ENCODE measurements at regions not wholly inside any gene's neighbourhood (a gene's known extent, or its start where the extent isn't known, plus 50 kb on each side); places are given as distances from the start of the nearest gene placed in this dataset.
"Not testable (repeated sequence)": the region's sequence is repeated elsewhere in the genome, so short reads cannot be mapped to it uniquely, and the experiment has no call there.

- DNase-seq (ENCODE audit: low read depth in 2 of 2) = no peak
These were observed 52.3 kb downstream of the MRPL57 start for GRCh38 chr13:21228738-21229137.

DNA sequence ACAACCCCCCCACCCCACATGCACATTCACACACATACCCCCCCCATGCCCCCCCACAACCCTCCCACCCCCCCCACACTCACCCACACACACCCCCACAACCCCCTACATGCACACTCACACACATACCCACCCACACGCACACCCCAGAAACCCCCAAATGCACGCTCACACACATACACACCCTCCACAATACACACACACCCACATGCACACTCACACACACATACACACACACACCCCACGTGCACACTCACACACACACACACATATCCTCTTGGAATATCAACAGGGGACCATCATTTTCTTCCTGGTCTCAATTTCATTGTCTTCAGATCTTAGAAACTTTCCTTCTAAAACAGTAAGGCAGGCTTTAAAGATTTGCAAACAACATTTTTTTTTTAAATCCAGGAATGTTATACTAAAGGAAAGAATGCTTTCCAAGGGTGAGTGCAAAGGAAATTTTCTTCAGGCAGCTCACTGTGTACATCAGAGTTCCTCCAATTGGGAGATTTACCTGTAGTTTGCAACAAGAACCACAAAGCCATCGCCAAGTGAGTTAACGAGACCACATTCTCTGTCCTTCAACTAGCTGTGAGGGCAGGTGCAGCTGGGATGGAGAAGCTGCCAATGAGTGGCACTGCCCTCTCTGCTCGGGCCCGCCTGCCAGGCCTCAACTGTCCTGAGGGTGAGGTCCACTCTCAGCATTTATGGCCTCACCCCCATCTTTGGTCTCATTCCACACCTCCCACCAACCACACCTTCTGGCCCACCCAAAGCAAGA is 53.0 kb downstream of the MRPL57 start:
- DNase-seq (ENCODE audit: low read depth in 2 of 2) = no peak

DNA sequence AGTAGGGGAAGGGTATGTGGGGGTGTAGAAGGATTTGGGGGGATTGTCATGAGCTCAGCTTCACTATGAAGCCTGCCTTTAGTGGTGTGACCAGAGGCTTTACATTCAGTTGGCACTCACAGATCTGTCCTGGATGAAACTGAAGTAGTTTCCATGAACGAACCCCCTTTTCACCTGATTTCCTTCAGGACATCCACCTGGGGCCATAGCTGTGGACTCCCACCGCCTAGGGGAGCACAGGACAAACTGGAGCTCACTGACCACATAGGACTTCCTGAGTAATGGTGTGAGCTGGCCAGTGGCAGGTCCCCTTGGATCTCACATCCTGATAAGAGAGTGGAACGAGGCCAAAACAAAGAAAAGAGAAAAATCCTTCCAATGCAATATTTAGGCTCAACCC is 54.1 kb downstream of the MRPL57 start:
- no peak for DNase-seq (ENCODE audit: low read depth in 2 of 2)

- DNase-seq (ENCODE audit: low read depth in 2 of 2) = no peak
These were observed 55.0 kb downstream of the MRPL57 start for GRCh38 chr13:21231426-21231940.

DNA sequence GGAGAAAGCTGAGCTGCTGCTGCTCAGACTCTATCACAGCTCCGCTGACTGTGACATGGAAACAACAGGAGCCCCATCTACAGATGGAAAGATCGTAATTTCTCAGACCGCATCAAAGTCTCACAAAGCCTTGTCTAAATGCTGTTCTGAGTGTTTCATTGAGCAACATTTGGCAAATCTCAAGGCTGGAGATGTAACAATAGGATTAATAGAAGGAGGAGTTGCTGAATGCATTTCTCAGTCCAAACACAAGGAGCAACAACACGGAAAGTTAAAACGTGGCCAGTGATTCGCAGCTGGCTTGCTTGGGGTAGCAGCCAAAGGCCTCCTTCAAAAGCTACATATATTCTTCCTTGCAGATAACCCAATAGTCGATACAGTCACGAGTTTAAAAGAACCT is 55.7 kb downstream of the MRPL57 start:
- DNase-seq (ENCODE audit: low read depth in 2 of 2) = no peak

DNA sequence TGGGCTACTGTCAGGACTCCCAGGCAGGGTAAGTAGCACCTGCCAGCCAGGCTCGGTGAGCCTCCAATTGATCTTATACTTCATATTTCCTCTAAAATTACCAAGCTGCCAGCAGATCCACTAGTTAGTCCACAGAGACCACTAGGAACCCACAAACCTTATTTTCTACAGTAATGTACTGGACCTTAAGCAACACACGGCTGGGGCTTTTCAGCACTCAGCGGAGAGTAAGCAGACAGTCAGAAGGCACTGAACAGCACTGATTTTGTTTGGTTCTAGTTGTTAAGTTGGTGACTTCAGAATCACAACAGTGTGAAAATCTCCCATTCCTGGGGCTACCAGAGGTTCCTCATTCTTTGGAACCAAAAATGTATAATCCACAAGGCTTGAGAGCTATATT is 56.1 kb downstream of the MRPL57 start:
- DNase-seq (ENCODE audit: low read depth in 2 of 2) = no peak

GRCh38 chr13:21233086-21233485 is 56.6 kb downstream of the MRPL57 start:
- no peak for DNase-seq (ENCODE audit: low read depth in 2 of 2)

DNA sequence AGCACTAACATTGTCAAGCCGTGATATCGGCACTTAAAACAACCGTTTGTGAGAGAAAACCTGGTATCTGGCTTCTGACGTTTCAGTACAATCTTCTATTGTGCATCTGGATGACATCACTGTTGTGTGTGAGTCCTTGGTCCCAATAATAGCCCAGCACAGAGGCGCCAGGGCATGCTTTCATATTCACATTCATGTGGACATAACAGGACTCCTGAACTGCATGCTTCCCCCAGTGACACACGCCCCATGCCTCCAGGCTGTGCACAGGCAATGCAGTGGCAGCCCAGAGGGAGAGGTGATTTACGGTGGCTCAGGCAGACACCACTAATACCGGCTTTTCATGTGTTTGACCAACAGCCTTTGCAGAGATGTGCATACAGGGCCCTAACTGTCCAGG is 58.1 kb downstream of the MRPL57 start:
- no peak for DNase-seq (ENCODE audit: low read depth in 2 of 2)

DNA sequence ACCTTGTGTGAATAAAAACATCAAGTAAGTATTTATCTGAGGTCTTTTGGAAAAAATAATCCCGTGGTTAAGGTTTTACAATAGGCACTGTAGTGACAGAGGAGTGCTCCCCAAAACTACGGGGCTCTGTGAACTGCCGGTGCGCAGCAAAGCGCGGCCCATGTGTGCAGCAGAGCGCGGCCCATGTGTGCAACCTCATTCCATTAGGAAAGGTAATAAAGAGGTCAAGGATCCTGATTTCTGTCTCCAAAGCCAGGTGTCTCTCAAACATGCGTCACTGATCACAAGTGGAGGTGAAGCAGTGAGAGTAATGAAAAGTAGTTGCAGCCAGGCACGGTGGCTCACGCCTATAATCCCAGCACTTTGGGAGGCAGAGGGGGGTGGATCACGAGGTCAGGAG is 58.7 kb downstream of the MRPL57 start:
- DNase-seq (ENCODE audit: low read depth in 2 of 2) = no peak

DNA sequence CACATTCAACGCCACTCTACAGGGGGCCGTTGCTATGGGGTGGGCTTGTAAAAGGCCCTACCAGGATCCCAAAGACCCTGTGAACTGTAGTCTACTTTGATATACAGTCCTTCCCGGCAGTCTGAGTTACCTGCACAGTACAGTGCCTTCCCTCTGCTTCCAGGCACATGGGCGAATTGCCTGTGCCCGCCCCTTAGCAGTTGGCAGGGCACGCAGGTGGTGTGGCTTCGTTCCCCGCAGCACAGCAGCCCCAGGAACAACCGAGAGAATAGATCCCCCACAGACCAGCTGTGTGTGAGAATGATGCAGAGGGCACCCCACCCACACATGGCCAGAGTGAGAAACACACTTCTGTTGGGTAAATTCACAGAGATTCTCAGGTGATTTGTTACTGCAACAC is 60.6 kb downstream of the MRPL57 start:
- no peak for DNase-seq (ENCODE audit: low read depth in 2 of 2)

DNA sequence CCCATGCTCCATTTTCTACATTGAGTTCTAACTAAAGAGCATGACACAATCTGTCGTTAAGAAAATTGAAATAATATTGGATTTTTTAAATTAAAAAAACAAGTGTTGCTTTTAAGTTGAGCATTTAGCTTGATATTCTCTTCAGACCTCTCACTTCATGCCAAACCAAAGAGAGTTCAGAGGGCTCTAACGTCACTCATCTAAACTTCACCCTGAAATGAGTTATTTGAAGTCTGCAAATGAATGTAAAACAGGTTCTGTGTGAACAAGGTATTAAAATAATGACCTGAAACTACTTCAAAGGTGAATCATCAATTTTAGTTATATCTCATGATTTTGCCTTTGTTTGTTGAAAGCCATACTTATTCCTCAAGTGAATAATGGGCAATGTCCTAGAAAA is 61.8 kb downstream of the MRPL57 start:
- no peak for DNase-seq (ENCODE audit: low read depth in 2 of 2)

GRCh38 chr13:21240586-21240985 is 64.1 kb downstream of the MRPL57 start:
- no peak for DNase-seq (ENCODE audit: low read depth in 2 of 2)

DNA sequence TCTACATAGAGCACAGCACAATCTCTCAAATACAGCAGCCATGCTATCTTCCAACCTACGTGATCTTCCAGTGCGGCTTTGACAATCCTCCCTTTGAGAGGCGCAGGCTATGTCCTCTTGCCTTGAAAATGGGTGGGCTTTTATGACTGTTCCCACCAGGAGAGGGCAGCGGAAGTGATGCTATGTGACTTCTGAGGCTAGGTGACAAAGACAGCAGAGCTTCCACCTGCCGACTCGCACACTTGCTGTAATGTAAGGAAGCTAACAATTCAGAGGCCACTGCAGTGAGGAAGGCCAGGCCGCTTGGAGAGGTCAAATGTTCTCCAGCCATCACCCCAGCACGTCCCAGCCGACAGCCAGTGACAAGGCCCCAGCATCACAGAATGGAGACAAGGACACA is 65.8 kb downstream of the MRPL57 start:
- DNase-seq (ENCODE audit: low read depth in 2 of 2) = no peak

- no peak for DNase-seq (ENCODE audit: low read depth in 2 of 2)
These were observed 66.8 kb downstream of the MRPL57 start for GRCh38 chr13:21243045-21243897.

GRCh38 chr13:21243898-21244184 is 67.4 kb downstream of the MRPL57 start:
- not testable (repeated sequence) for DNase-seq (ENCODE audit: low read depth in 2 of 2)

GRCh38 chr13:21246761-21247452 is 70.4 kb downstream of the MRPL57 start:
- no peak for DNase-seq (ENCODE audit: low read depth in 2 of 2)

DNA sequence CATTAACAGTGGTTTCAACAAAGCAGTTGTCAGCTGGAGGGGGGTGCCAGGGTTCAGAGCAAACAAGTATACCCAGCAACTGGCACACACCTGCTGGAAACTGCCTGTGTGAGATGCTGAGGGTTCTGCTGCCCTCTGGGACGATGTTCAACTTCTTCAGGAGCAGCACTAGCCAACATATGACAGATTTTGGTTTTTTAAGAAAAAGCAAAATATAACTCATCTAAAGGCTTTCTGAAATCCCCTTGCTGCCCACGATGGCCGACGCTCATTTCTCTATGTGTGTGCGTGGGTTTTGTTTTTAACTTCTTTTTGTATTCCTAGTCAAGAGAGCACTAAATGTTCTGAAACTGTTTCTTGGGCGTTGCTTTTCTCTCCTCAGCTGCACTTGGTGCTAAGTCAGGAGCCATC is 79.9 kb downstream of the MRPL57 start:
- no peak for DNase-seq (ENCODE audit: low read depth in 2 of 2)

GRCh38 chr13:21256891-21257290 is 80.4 kb downstream of the MRPL57 start:
- no peak for DNase-seq (ENCODE audit: low read depth in 2 of 2)

DNA sequence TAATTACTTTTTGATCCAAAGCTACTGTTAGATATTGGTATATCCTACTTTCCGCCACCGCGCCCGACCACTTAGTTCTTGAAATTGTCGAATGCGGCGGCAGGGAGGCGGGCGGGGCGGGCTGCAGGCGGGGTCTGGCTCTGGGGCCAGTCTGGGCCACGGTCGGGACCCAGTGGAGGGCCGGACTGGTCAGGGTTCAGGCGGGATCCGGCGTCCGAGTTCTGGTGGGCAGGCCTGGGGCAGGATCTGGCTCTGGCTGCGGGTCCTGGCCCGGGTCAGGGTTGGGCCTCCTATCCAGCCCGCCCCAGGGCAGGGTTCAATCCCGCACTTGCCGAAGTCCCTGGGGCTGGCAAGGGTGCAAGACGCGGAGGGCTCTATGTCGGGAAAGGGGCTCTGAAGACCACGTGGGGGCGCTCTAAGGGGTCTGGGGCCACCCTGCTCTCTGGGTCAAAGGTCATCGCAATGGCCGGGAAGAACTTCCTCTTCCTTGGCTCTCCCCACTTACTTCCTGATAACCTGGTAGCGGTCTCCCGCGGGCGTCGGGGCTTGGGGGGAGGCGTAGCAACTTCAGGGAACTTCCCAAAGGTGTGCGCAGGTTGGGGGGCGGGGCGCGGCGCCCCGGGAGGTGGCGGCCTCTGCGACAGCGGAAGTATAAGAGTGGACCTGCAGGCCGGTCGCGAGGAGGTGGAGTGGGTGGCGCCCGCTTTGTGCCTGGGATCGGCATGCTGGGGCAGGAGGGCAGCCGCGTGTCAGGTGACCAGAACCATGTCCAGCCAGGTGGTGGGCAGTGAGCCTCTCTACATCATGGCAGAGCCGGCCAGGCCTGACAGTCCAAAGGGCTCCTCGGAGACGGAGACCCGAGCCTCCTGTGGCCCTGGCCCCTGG is 83.4 kb downstream of the MRPL57 start:
- DNase-seq (ENCODE audit: low read depth in 2 of 2) = no peak

GRCh38 chr13:21260561-21261290 is 84.3 kb downstream of the MRPL57 start:
- DNase-seq (ENCODE audit: low read depth in 2 of 2) = not testable (repeated sequence)

All from stimulated activated CD8-positive, alpha-beta memory T cell treated with anti-CD3 and anti-CD28 coated beads, Interleukin-15, amount 100 ng/mL, for 48 hours (primary cell).